ENCODE measurements at regions not wholly inside any gene's neighbourhood (a gene's known extent, or its start where the extent isn't known, plus 50 kb on each side); places are given as distances from the start of the nearest gene placed in this dataset.
A peak's percentile ranks its signal among the peaks of the same experiment; 100 is the strongest.

- H3K27me3 ChIP-seq (ENCODE audit: low read depth), result no peaks in the 10 kb centered on the region
- no peaks in the 10 kb centered on the region for H3K36me3 ChIP-seq
- H3K27ac ChIP-seq (replicated peaks), result no peak overlapping the region
- H3K4me3 ChIP-seq, result no peak overlapping the region
- no peaks in the 10 kb centered on the region for H3K9me3 ChIP-seq (replicated peaks)
- TF ChIP-seq CTCF (IDR thresholded peaks at IDR 0.05; ENCODE audit: borderline replicate concordance), result no peak
- peaks cover 3% of the 10 kb centered on the region for H3K4me1 ChIP-seq
- DNase-seq, result no peak
- intact Hi-C loops (cut with micrococcal nuclease), result no loop called here
Observed at GRCh38 chr5:152572812-152573211, 167.7 kb upstream of the NMUR2 start.

GRCh38 chr5:152584103-152584502 lies 179.0 kb upstream of the NMUR2 start:
- TF ChIP-seq CTCF (IDR thresholded peaks at IDR 0.05; ENCODE audit: borderline replicate concordance), result no peak
- H3K27me3 ChIP-seq (ENCODE audit: low read depth), result no peaks in the 10 kb centered on the region
- no peak for DNase-seq
- H3K4me1 ChIP-seq, result no peaks in the 10 kb centered on the region
- H3K4me3 ChIP-seq, result no peak overlapping the region
- H3K36me3 ChIP-seq, result no peaks in the 10 kb centered on the region
- intact Hi-C loops (cut with micrococcal nuclease), result no loop called here
- peaks cover 17% of the 10 kb centered on the region for H3K9me3 ChIP-seq (replicated peaks)
- H3K27ac ChIP-seq (replicated peaks), result no peak overlapping the region

GRCh38 chr5:152592416-152592815 lies 187.3 kb upstream of the NMUR2 start:
- H3K36me3 ChIP-seq, result no peaks in the 10 kb centered on the region
- intact Hi-C loops (cut with micrococcal nuclease), result no loop called here
- TF ChIP-seq CTCF (IDR thresholded peaks at IDR 0.05; ENCODE audit: borderline replicate concordance), result peak; percentile 16
- H3K27ac ChIP-seq (replicated peaks), result no peak overlapping the region
- H3K9me3 ChIP-seq (replicated peaks), result peaks cover 12% of the 10 kb centered on the region
- H3K4me1 ChIP-seq, result no peaks in the 10 kb centered on the region
- no peak overlapping the region for H3K4me3 ChIP-seq
- no peaks in the 10 kb centered on the region for H3K27me3 ChIP-seq (ENCODE audit: low read depth)
- no peak for DNase-seq

- no peak for TF ChIP-seq CTCF (IDR thresholded peaks at IDR 0.05; ENCODE audit: borderline replicate concordance)
- H3K4me3 ChIP-seq, result no peak overlapping the region
- peaks cover 4% of the 10 kb centered on the region for H3K9me3 ChIP-seq (replicated peaks)
- H3K27me3 ChIP-seq (ENCODE audit: low read depth), result no peaks in the 10 kb centered on the region
- DNase-seq, result no peak
- no peaks in the 10 kb centered on the region for H3K4me1 ChIP-seq
- H3K27ac ChIP-seq (replicated peaks), result no peak overlapping the region
- no peaks in the 10 kb centered on the region for H3K36me3 ChIP-seq
- intact Hi-C loops (cut with micrococcal nuclease), result no loop called here
Observed at GRCh38 chr5:152593388-152593787, 188.3 kb upstream of the NMUR2 start.

GRCh38 chr5:152595405-152595804 lies 190.3 kb upstream of the NMUR2 start:
- DNase-seq, result no peak
- Histone ChIP-seq H3K9me3 (replicated peaks) (peaks cover 4% of the 10 kb centered on the region), H3K27me3 (ENCODE audit: low read depth) (no peaks in the 10 kb centered on the region), H3K4me1 (no peaks in the 10 kb centered on the region), H3K4me3 (no peak overlapping the region), H3K27ac (replicated peaks) (no peak overlapping the region), H3K36me3 (no peaks in the 10 kb centered on the region)
- intact Hi-C loops (cut with micrococcal nuclease), result no loop called here
- no peak for TF ChIP-seq CTCF (IDR thresholded peaks at IDR 0.05; ENCODE audit: borderline replicate concordance)

GRCh38 chr5:152599096-152599495 lies 194.0 kb upstream of the NMUR2 start:
- no peak for TF ChIP-seq CTCF (IDR thresholded peaks at IDR 0.05; ENCODE audit: borderline replicate concordance)
- Histone ChIP-seq H3K27ac (replicated peaks) (no peak overlapping the region), H3K27me3 (ENCODE audit: low read depth) (no peaks in the 10 kb centered on the region), H3K36me3 (no peaks in the 10 kb centered on the region), H3K4me3 (no peak overlapping the region), H3K9me3 (replicated peaks) (no peaks in the 10 kb centered on the region), H3K4me1 (no peaks in the 10 kb centered on the region)
- intact Hi-C loops (cut with micrococcal nuclease), result no loop called here
- DNase-seq, result no peak

Data from left ventricle myocardium inferior (tissue), 1 donor.